Neural cell (in vitro differentiated cells): ENCODE measurements at regions not wholly inside any gene's neighbourhood (a gene's known extent, or its start where the extent isn't known, plus 50 kb on each side); places are given as distances from the start of the nearest gene placed in this dataset.

Source experiments
- H2AFZ ChIP-seq: fragments of 200-600, 300-800 bp; sonication (generic), shearing (Covaris generic); 2 replicates; pipeline ENCODE4 v1.6.0; 2014; ENCODE audit warnings: low read depth, mild to moderate bottlenecking, antibody characterized with exemption, low read length, moderate library complexity
- H3F3A ChIP-seq: fragments of 200-600 bp; shearing (Covaris generic); 2 replicates; pipeline ENCODE4 v1.6.1; 2016; ENCODE audit warnings: mild to moderate bottlenecking, moderate library complexity, mixed read lengths, antibody characterized with exemption, low read length; ENCODE audit not compliant: insufficient read depth, poor library complexity, severe bottlenecking
- H3K27ac ChIP-seq: fragments of 200-600, 300-800 bp; sonication (generic), shearing (Covaris generic); 2 replicates; pipeline ENCODE4 v1.5.1; 2014; ENCODE audit warnings: mild to moderate bottlenecking, low read length, moderate library complexity
- H3K27me3 ChIP-seq: fragments of 300-800, 200-600 bp; sonication (generic), shearing (Covaris generic); 2 replicates; pipeline ENCODE4 v1.6.0; 2014; ENCODE audit warnings: mild to moderate bottlenecking, low read depth, low read length, moderate library complexity; ENCODE audit not compliant: insufficient read depth
- H3K36me3 ChIP-seq: fragments of 300-800, 200-600 bp; sonication (generic), shearing (Covaris generic); 2 replicates; pipeline ENCODE4 v1.5.1; 2014; ENCODE audit warnings: mild to moderate bottlenecking, antibody characterized with exemption, low read length, moderate library complexity; ENCODE audit not compliant: insufficient read depth
- H3K4me2 ChIP-seq: fragments of 300-800, 200-600 bp; sonication (generic), shearing (Covaris generic); 2 replicates; pipeline ENCODE4 v1.6.0; 2014; ENCODE audit warnings: mild to moderate bottlenecking, low read length
- H3K4me3 ChIP-seq: fragments of 300-800, 200-600 bp; sonication (generic), shearing (Covaris generic); 2 replicates; pipeline ENCODE4 v1.5.1; 2014; ENCODE audit warnings: mild to moderate bottlenecking, low read length, moderate library complexity
- H3K79me2 ChIP-seq: fragments of 200-600 bp; shearing (Covaris generic); replicated peaks from 2 replicates; pipeline ENCODE4 v1.6.0; 2014; ENCODE audit warnings: mild to moderate bottlenecking, low read length, moderate library complexity; ENCODE audit not compliant: insufficient read depth
- H3K9ac ChIP-seq: fragments of 300-800, 200-600 bp; sonication (generic), shearing (Covaris generic); 2 replicates; pipeline ENCODE4 v1.6.1; 2016; ENCODE audit warnings: mild to moderate bottlenecking, low read length, mixed read lengths
- H3K9me2 ChIP-seq: fragments of 200-600 bp; shearing (Covaris generic); 2 replicates; pipeline ENCODE4 v1.6.1; 2016; ENCODE audit warnings: mild to moderate bottlenecking, low read length, mixed read lengths; ENCODE audit not compliant: insufficient read depth
- H3K9me3 ChIP-seq: fragments of 200-600, 300-800 bp; sonication (generic), shearing (Covaris generic); 2 replicates; pipeline ENCODE4 v1.6.1; 2016; ENCODE audit warnings: mild to moderate bottlenecking, mixed run types, low read length, moderate library complexity, mixed read lengths
- H4K20me1 ChIP-seq: fragments of 200-600 bp; shearing (Covaris generic); 2 replicates; pipeline ENCODE4 v1.6.1; 2016; ENCODE audit warnings: mild to moderate bottlenecking, mixed run types; ENCODE audit not compliant: insufficient read depth
- CTCF ChIP-seq: fragments of 450-650 bp; IDR thresholded peaks from 2 replicates; pipeline ENCODE4 v1.5.1; 2014; ENCODE audit warnings: antibody characterized with exemption, mild to moderate bottlenecking, moderate library complexity; ENCODE audit not compliant: poor library complexity, severe bottlenecking
- EP300 ChIP-seq: fragments of 450-650 bp; conservative IDR thresholded peaks from 2 replicates; pipeline ENCODE4 v1.6.1; 2014; ENCODE audit warnings: antibody characterized with exemption, mild to moderate bottlenecking, moderate library complexity; ENCODE audit not compliant: poor library complexity, severe bottlenecking
- EZH2 ChIP-seq: fragments of 200-600, 300-800 bp; shearing (Covaris generic), sonication (generic); IDR thresholded peaks from 2 replicates; pipeline ENCODE4 v1.6.1; 2014; ENCODE audit warnings: antibody characterized with exemption, low read length, borderline replicate concordance, mild to moderate bottlenecking; ENCODE audit not compliant: insufficient read depth, poor library complexity, severe bottlenecking
- MXI1 ChIP-seq: fragments of 450-650 bp; conservative IDR thresholded peaks from 2 replicates; pipeline ENCODE4 v1.6.1; 2014; ENCODE audit warnings: antibody characterized with exemption, mild to moderate bottlenecking; ENCODE audit not compliant: poor library complexity, severe bottlenecking
- POLR2AphosphoS5 ChIP-seq: IDR thresholded peaks from 2 replicates; pipeline ENCODE4 v1.6.1; 2012
- RAD21 ChIP-seq: fragments of 450-650 bp; conservative IDR thresholded peaks from 2 replicates; pipeline ENCODE4 v1.6.1; 2014; ENCODE audit warnings: antibody characterized with exemption, mild to moderate bottlenecking, moderate library complexity
- REST ChIP-seq: IDR thresholded peaks from 2 replicates; pipeline ENCODE4 v1.6.1; 2012; ENCODE audit warnings: borderline replicate concordance
- SMC3 ChIP-seq: fragments of 450-650 bp; conservative IDR thresholded peaks from 2 replicates; pipeline ENCODE4 v1.6.1; 2014; ENCODE audit warnings: antibody characterized with exemption, mild to moderate bottlenecking, moderate library complexity; ENCODE audit not compliant: poor library complexity
- TAF1 ChIP-seq: IDR thresholded peaks from 2 replicates; pipeline ENCODE4 v1.6.1; 2012; ENCODE audit warnings: low read depth

- TF ChIP-seq RAD21: no peak
- TF ChIP-seq EZH2: no peak
- no peak for TF ChIP-seq SMC3
- TF ChIP-seq MXI1: no peak
- TF ChIP-seq EP300: no peak
- TF ChIP-seq CTCF: no peak
- no peak for TF ChIP-seq REST
- TF ChIP-seq TAF1: no peak
- Histone ChIP-seq H4K20me1 (no peaks in the 10 kb centered on the region), H3K9me3 (no peaks in the 10 kb centered on the region), H3K9ac (no peak overlapping the region), H3F3A (no peaks in the 10 kb centered on the region), H3K9me2 (no peaks in the 10 kb centered on the region), H3K4me2 (no peak overlapping the region), H3K27ac (no peak overlapping the region), H3K79me2 (no peaks in the 10 kb centered on the region), H2AFZ (no peak overlapping the region), H3K36me3 (no peaks in the 10 kb centered on the region), H3K4me3 (no peak overlapping the region), H3K27me3 (no peaks in the 10 kb centered on the region)
Measured at GRCh38 chr12:132405742-132406251, 76.4 kb upstream of the GALNT9 start.

GRCh38 chr12:132404951-132405741, 75.8 kb upstream of the GALNT9 start:
- Histone ChIP-seq H4K20me1 (no peaks in the 10 kb centered on the region), H2AFZ (no peak overlapping the region), H3K4me2 (no peak overlapping the region), H3K27me3 (no peaks in the 10 kb centered on the region), H3K36me3 (no peaks in the 10 kb centered on the region), H3K79me2 (no peaks in the 10 kb centered on the region), H3K27ac (no peak overlapping the region), H3K9ac (no peak overlapping the region), H3K4me3 (no peak overlapping the region), H3K9me2 (no peaks in the 10 kb centered on the region), H3F3A (no peaks in the 10 kb centered on the region), H3K9me3 (no peaks in the 10 kb centered on the region)
- TF ChIP-seq SMC3 (no peak), EZH2 (no peak), RAD21 (no peak), CTCF (no peak), POLR2AphosphoS5 (no peak), TAF1 (no peak), EP300 (no peak), MXI1 (no peak), REST (no peak)
